Mammary epithelial cell (primary cell): ENCODE measurements at regions not wholly inside any gene's neighbourhood (a gene's known extent, or its start where the extent isn't known, plus 50 kb on each side); places are given as distances from the start of the nearest gene placed in this dataset.

Experiments
- EZH2 ChIP-seq: IDR thresholded peaks from 2 replicates; pipeline ENCODE4 v1.6.1; 2012; ENCODE audit warnings: low read length, inconsistent platforms, borderline replicate concordance
- TF ChIP-seq, protein P1 (sequence below), 2 donors: IDR thresholded peaks in 1 of 2; conservative IDR thresholded peaks in 1 of 2; 2 replicates each; pipeline ENCODE4 v1.5.1; 2011 to 2012; ENCODE audit warnings: inconsistent platforms in 2 of 2, low read length in 2 of 2, mild to moderate bottlenecking in 2 of 2, control low read depth in 1 of 2, low read depth in 1 of 2; ENCODE audit not compliant: insufficient read depth in 1 of 2; ENCODE audit errors: extremely low read depth in 1 of 2

DNA sequence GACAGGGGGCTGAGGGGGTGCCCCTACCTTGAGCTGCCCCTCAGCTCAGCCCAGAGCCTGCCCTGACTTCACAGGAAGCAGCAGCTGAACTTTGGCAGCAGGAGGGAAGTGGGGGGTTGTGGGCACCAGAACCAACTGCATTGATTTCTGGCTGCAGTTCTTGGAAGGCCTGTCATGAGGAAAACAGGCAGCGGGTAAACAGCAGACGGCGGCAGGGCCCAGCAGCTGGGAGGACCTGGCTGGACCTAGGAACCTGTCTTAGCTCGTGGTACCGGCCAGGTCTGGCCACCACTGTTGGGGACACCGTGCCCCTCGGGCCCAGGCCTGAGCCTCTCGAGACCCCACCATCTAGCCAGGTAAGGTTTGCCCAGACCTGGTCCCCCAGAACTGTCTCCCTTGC lies 154.2 kb upstream of the MYL2 start:
- TF ChIP-seq, protein P1, sequence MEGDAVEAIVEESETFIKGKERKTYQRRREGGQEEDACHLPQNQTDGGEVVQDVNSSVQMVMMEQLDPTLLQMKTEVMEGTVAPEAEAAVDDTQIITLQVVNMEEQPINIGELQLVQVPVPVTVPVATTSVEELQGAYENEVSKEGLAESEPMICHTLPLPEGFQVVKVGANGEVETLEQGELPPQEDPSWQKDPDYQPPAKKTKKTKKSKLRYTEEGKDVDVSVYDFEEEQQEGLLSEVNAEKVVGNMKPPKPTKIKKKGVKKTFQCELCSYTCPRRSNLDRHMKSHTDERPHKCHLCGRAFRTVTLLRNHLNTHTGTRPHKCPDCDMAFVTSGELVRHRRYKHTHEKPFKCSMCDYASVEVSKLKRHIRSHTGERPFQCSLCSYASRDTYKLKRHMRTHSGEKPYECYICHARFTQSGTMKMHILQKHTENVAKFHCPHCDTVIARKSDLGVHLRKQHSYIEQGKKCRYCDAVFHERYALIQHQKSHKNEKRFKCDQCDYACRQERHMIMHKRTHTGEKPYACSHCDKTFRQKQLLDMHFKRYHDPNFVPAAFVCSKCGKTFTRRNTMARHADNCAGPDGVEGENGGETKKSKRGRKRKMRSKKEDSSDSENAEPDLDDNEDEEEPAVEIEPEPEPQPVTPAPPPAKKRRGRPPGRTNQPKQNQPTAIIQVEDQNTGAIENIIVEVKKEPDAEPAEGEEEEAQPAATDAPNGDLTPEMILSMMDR (conservative IDR thresholded peaks at IDR 0.05 in 1 of 2, IDR thresholded peaks at IDR 0.05 in 1 of 2; ENCODE audit: extremely low read depth in 1 of 2, insufficient read depth in 1 of 2, low read depth in 1 of 2, low read length in 2 of 2) = no peak
- no peak for TF ChIP-seq EZH2
